ENCODE measurements at regions not wholly inside any gene's neighbourhood (a gene's known extent, or its start where the extent isn't known, plus 50 kb on each side); places are given as distances from the start of the nearest gene placed in this dataset.

DNA sequence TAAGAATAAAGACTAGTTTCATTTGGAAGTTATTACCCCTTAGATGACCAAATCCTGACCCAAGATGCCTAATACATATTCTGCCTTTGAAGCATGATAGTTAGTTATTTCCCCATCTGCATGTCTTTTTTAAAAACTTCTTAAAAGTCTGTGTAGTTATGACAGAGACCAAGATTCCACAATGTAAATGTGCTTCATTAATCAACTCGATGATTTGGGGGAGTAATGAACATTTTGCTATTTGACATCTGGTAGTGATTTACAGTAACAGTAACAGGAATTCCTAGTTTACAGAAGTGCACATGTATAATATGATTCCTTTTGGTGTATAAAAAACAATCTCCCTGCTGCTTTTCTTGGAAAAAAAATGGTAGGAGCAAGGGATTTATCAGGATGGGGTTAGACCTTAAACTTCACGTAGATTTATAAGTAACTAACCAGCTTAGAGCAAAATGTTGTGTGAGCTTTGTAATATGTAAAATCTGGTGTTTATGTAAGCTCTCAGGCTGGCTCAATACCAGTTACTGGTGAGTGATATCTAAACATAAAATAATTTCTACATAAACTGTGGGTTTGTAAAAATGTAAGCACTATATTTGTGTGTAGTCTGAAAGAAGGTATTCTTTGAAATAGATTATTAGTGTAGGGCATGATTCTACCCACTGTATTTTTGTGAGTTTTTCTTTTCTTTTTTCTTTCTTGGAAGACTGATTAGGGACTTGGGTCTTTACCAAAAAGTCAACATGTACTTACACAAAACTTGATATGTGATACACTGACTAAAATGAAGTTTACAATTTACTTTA is 641.6 kb downstream of the EPHA4 start:
- DNase-seq (ENCODE audit: low spot score), result no peak

DNA sequence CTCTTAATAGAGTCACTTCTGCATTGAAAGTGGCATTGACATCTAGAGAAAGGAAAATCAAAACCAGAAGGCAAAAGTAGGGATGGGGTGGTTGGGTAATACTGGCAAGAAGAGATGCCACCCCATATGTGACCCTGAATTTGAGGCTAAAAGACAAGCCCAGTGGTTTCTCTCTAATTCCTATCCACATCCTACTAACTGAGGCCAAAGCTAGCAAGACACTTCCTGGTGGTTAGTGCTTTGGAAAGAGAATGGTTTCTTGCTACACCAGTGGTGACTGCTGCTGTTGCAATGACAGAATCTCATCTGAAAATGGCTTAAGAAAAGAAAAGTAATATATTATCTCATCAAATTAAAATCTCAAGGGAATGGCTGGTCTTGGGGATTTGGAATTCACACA is 640.6 kb downstream of the EPHA4 start:
- no peak for DNase-seq (ENCODE audit: low spot score)

DNA sequence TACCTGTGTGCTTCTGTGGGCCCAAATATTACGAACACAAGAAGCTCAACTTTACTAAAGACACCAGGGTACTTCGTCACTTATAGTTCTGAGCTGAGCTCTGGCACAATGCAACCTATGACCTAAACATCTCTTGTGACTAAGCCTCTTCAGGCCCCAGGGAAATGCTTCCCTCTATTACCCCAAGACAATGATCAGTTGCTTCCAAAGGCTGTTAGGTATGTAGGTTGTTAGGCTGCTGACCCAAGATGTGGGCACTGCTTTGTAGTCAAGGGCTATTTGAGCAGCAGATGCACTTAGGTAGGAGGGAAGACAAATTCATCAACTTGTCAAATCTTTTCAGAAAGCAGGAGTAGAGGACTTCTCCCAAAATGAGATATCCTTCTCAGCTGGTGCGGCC is 640.1 kb downstream of the EPHA4 start:
- DNase-seq (ENCODE audit: low spot score), result no peak

DNA sequence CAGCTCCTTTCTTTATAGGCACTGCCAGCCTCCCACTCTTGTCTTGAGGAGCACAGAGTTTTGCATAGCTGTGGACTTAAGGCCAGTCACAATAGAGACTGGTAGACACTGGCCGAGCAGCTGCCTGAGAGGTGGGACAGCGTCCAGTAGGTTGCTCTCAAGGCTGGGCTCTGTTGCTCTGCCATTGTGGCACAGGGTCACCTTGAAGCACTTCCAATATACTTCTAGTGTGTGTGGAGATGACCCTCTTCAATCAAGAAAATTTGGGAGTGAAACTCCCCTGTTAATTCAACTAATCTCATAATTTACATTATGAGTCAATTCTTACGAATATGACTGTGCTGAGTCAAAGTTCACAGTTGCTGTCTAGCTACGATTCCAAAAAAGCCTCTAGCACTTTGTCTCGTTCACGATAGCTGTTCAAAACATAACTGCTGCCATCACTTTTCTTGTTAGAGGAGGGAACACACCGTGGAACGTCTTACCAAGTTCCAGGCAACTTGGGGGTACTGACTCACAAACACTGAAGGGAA is 636.2 kb downstream of the EPHA4 start:
- DNase-seq (ENCODE audit: low spot score), result no peak

DNA sequence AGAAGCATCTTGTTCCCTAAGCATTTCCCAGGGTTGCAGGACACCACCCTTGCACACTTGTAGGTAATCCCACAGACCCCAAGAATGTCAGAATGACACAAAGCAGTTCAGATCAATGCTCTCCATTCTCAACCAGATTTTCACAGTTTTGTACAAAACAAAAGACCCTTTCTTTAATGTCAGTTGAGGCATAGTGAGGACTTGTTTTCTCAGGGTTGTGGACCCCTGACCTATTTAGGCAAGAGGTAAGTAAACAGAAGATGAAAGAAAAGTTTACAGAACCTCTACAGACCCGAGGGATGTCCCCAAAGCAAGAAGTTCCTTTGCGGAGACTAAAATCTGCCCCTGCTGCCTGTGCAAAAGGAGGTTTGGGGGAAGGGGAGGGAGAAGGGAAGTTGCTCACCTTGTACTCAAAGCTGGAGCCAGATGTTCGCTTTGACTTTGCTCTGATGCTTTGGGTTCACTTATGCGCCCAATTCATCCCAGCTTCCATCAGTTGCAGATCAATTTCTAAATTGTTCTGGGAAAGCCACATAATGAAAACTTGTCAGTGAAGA is 635.4 kb downstream of the EPHA4 start:
- DNase-seq (ENCODE audit: low spot score), result no peak

DNA sequence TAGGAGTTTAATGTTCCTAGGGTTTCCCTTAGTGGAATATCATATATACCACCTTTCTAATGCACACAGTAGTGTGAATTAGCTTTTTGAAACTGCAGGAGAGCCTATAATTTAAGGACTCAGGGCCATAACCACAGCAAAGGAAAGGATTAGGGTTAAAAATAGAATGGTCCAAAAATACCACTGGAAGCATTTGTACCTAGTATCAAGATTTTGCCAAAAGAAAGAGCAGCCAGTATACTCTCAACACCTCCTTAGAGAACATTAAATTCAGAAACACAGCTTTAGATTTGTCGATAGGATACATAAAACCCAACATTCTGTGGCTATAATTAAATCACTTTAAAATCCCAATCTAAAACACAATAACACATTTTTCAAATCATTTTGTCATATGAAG is 634.9 kb downstream of the EPHA4 start:
- DNase-seq (ENCODE audit: low spot score), result no peak

DNA sequence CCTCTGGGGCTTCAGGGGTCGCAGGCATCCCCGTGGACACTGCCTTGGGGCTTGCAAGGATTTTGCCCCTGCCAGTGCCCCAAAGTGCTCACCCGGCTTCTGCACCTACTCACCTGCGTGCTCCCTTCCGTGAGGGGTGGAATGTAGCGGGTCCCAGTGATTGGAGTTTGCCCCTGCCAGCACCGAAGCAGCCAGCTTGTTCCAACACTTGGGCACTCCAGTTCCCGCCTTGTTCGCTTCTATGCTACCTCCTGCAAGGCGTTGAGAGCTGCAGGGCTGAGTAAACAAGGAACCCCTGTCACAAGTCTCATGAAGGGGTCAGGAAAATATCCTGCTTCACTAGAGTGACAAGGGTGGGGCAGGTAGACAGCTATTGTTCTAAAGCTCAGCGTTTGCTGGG is 631.5 kb downstream of the EPHA4 start:
- no peak for DNase-seq (ENCODE audit: low spot score)

DNA sequence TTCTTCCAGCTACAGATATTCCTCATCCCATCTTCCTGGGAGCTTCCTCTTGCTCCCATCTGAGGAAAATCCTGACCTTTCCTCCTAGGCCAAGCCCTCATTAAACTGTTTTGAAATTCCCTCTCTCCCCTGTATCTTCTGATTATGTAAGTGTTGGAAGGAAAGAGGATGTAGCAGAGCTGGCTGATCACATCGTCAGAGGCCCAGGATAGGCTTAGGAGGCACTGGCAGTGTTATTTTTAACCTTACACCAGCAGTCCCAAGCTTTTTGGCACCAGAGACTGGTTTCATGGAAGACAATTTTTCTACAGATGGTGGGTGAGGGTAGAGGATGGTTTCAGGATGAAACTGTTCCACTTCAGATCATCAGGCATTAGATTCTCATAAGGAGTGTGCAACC is 630.4 kb downstream of the EPHA4 start:
- DNase-seq (ENCODE audit: low spot score), result no peak

DNA sequence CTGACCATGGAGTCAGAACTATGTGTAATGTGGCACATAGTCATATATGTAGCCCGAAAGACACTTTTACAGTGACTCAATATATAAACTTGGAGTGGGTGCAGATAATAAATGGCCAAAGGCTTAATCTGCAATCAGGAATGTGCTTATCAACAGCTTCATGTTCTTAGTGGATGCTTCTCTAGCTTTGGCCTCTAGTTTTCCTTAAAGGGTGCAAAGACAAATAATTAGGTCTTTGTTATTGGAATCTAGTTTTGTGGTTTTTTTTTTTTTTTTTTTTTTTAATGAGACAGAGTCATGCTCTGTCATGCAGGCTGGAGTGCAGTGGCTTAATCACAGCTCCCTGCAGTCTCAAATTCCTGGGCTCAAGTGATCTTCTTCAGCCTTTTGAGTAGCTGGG is 625.6 kb downstream of the EPHA4 start:
- no peak for DNase-seq (ENCODE audit: low spot score)

DNA sequence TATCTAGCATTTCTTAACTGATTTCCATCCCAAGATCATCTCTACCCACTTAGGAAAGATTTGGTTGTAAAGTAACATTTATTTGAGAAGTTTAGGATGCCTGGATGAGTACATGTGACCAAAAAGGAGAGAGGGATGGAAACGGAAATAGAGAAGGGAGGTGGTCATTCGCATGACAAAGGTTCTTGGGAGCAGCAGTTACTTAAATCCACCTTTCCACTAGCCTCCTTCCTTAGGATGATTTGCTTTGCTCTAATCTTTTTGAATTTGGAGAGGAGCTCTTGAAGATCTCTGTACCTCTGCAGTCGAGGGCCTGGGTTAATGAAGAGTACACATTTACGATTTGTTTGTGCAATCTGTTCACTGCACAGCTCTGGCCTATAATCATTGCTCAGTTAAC is 623.5 kb downstream of the EPHA4 start:
- DNase-seq (ENCODE audit: low spot score), result no peak

DNA sequence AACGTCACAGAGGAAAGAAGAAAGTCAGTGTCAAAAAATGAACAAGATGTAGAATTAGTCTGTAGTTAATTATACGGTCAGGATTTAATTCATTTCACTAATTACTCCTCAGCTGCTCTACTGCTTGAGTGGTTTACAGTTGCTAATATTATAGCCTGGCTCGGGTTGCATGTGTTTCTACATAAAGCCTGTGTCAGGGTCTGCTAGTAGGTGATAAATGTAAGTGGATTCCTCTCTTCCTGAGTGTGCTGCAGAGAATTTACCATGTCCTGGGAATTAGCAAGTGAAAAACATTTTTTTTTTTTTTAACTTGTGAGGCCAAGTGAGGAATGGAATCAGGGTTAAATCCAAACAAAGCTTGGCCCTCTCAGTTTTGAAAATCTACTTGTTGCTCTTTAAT is 622.6 kb downstream of the EPHA4 start:
- no peak for DNase-seq (ENCODE audit: low spot score)

DNA sequence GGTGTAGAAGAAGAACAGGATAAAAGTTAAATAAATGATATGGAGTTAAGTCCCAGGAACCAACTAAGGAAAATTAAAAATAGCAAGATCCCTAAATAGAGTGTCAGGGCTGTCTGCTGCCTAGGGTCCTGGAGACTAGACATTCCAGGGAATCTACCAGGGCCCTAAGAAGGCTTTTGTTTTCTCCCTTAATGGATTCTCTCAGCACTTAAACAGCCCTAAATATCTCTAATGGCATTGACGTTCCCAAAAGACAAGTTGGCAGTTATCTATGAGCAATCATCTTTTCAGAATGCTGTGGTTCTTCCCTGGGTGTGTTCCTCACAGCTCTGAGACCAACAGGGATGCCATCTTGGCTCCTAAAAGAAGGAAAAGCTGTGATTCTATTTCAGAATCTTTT is 616.3 kb downstream of the EPHA4 start:
- DNase-seq (ENCODE audit: low spot score), result no peak

DNA sequence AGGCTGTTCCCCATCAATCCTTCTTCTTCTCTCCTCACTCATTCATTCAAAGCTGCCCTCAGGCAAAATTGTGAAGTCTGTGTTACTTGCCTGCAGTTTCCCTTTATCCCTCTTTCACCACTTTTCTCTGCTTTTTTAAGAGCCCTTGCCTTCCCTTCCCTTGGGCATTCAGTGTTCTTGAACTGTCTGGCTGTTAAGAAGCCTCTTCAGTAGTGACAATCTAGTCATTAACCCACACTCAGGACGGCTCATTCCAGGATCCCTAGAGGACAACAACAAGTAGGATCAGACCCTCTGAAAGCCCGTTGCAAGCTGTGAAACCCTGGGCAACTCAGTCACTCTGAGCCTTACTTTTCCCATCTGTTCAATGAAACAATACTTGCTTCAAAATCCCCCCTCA is 615.7 kb downstream of the EPHA4 start:
- DNase-seq (ENCODE audit: low spot score), result no peak

DNA sequence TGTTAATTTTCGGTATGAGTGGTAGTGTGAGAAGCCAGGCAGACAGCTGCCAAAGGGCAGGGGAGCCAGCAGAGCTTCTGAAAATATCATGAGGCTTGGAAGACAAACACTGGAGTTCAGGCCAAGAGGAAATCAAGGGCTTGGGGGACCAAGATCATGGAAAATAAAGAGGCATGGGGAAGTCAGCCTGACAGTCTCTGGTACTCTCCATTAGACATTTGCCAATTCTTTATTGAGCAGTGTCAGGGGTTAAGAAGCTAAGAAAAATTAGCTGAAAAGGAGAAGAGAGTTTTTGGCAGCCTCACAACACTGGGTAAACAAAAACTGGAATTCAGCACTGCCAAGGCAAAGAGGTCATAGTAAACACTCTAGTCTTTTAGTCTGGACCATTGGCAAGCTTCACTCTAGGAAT is 612.7 kb downstream of the EPHA4 start:
- DNase-seq (ENCODE audit: low spot score), result no peak

DNA sequence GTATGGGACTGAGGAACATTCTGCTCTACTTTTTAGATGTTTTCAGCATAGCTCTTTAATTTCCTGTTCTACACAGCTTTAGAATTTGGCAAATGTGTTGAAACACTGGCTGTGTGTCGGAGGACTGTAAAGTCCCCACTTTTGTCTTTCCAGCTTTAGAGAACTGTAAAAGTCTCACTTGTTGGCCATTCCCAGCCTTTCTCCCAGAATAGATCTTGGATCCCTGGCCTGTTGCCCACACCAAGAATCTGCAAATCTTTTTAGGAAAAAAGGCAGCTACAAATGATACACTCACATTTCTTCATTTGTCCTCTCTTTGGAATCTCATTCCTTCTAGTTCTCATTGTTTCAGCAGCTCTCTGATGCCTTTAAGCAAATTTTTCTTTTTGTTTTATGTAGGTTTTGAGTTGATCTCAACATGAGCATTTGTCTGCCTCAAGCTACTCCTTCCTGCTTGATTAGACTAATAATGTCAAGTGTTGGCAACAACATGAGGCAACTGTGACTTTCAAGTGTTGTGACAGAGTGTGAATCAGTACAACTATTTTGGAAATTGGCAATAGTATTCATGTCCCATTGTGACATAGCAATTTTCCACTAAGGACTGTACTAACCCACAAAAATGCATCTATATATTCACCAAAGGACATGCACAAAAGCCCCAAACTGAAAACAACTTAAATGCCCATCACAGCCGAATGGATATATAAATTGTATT is 610.8 kb downstream of the EPHA4 start:
- no peak for DNase-seq (ENCODE audit: low spot score)

DNA sequence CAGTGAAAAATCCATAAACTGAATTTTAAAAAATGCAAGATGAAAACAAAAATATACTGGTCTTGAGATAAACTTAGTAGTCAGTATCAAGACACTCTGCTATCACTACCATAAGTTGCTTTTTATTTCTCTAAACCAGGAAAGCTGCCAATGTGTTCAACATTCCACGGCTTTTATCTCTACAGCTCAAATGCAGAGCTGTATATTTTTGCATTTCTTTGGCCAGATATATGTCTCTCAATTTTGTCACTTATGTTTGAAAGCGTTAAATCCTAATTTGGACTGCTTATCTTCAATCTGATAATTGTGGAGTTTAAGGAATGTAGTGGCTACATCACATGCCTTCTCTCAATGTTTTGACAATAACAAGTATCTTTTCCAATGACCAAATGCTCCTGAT is 609.5 kb downstream of the EPHA4 start:
- DNase-seq (ENCODE audit: low spot score), result no peak

DNA sequence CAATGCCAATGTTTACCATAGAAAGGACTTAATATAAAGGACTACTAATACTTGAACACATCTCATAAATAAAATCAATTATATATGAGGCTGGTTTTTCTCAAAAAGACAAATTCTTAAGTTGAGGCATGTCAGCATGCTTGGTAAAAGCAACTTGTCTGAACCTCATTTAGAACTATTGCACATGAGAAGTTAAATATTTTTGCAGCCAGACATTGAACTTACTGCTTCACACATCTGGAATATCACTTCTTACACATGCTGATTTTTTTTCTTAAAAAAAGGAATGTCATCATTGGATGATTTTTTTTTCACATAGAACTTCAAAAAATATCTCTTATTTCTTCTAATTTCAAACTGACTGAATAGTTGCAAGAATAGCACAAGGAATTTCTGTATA is 609.0 kb downstream of the EPHA4 start:
- DNase-seq (ENCODE audit: low spot score), result no peak

DNA sequence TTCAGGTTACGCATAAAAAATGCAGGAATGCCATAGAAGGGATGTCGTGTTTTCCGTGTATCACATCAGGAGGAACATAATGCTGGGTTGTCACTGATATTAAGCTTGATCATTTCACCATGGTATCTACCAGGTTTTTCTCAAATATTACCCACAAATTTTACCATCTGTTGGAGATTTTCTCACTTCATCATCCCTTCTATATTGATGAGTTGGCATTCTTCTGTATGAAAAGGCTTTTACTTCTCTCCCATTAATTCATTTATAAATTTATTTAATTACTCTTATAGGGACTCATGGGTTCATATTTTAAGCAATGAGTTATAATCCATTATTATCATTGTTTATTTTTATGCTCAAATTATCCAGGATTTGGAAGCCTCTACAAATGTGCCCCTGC is 608.2 kb downstream of the EPHA4 start:
- DNase-seq (ENCODE audit: low spot score), result no peak

DNA sequence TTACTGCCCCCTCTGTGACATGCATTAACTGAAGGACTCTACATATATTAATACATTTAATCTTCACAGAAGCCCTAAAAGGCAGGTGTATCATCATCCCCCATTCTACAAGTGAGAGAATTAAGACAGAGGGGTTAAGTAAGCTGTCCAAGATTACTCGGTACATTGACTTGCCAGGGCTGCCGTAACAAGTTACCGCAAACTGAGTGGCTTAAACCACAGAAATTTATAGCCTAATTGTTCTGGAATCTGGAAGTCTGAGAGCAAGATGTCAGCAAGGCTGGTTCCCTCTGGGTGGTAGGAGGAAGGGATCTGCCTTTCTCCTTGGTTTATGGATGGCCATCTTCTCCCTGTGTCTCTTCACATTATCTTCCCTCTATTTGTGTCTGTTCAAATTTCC is 605.5 kb downstream of the EPHA4 start:
- no peak for DNase-seq (ENCODE audit: low spot score)

DNA sequence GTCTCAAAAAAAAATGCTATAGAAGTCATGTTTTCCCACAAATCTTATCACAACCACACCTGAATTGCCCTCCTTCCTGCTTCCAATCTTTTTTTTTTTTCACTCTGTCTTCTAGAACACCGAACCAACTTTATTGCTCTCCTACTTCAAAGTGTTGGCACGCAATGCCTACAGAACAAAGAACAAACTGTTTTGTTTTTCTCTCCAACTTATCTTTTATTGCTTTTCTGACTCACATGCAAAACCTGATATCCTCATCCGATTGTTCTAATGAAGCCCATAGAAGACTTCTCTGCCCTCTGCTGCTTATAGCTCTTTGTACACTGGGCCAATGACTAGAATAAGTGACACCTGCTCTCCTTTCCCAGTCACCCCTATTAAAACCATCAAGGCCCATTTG is 602.8 kb downstream of the EPHA4 start:
- DNase-seq (ENCODE audit: low spot score), result no peak

DNA sequence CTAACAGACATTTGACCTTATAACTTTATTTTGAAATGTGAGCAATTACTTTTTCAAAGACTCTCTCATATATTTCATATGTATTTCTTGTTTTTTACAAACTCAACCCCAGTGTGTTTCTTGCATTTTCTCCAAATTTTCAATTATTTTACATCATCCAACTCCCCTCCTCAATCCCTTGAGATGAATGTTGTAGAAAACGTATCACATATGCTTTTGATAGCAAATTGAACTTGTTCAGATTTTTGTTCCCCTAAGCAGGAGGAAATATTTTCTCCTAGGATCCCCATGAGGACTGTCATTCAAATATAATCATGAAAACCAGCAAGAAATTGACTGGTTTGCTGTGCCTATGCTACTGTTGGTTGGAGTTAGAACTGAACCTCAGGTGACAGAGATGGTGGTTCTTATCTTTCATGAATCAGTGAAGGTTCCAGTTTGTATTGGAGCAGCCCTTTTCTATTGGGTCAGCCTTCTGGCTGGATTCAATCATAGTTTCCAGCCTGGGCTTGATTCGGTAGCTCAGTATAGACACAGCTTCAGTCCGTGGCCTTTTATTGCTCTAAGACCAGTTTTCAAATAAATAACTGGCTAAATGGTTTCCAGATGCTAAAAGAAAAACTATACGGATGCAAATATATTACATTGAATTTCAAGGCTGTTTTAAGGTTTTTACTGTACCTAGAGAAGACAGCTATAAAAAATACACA is 591.0 kb downstream of the EPHA4 start:
- no peak for DNase-seq (ENCODE audit: low spot score)

DNA sequence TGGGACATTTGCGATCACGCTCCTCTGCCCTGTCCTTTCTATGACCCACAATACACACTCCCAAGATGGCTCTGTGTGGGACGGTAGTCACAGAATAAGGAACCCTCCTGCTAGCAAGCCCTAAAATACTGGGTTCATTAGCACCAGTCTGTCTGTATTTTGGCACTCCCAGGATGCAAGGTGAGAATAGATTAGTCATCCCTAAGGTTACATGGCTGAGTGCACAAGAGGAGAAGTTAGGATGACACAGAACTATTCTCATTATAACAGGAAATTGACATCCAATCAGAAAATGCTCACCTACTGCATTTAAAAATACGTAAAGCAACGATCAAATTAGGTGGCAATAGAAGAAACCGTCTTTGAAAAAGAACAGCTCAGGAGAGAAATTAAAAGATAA is 590.2 kb downstream of the EPHA4 start:
- no peak for DNase-seq (ENCODE audit: low spot score)

DNA sequence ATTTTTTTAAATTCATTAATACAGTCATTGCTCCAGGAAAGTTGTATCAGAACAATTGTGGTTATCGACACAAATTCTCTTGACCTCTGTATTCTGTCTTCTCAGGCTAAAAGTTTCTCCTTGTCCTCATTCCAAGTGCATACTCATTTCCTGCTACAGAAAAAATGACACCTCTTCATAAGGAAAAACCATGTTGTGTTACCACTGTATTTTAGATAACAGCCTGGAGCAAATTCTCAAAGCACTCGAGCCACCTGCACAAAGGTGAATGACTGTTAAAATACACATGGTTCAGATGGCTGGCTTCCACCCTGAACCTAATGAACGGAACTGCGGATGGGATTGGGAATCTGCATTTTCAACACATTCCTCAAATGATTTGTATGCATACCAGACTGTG is 586.5 kb downstream of the EPHA4 start:
- no peak for DNase-seq (ENCODE audit: low spot score)
